SH-SY5Y (cell line): ENCODE measurements at regions not wholly inside any gene's neighbourhood (a gene's known extent, or its start where the extent isn't known, plus 50 kb on each side); places are given as distances from the start of the nearest gene placed in this dataset.

Experiments used
- GATA2 ChIP-seq: IDR thresholded peaks from 2 replicates; pipeline ENCODE4 v1.6.1; 2011; ENCODE audit warnings: mild to moderate bottlenecking, low read depth, low read length
- GATA3 ChIP-seq: IDR thresholded peaks from 2 replicates; pipeline ENCODE4 v1.6.1; 2011; ENCODE audit warnings: low read depth, mild to moderate bottlenecking, low read length, moderate library complexity

DNA sequence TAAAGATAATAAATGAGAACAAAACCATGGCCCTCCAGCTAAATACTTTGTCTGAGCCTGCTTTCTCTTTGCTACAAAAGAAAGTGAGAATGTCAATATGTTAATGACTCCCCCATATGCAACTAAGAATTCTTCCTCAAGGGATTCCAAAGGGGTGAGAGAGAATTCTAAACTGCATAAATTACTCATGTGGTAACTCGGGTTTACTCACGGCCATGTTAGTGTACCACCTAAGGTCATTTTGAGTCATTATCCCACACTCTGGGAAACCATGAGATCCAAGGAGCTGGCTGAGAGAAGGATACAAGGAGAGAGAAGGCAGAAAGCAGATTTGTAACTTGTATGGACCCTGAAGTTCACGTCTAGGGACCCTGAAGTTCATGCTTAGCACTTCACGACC is 190.3 kb downstream of the DHX15 start:
- TF ChIP-seq GATA2 = no peak
- no peak for TF ChIP-seq GATA3
